Gastrocnemius medialis (tissue), 4 donors: ENCODE measurements at regions not wholly inside any gene's neighbourhood (a gene's known extent, or its start where the extent isn't known, plus 50 kb on each side); places are given as distances from the start of the nearest gene placed in this dataset.

ENCODE experiments used
- CTCF ChIP-seq, 5 experiments: fragments of 450-650 bp in 3 of 5; fragments of 200-600 bp in 2 of 5; sonication (generic) in 2 of 5; IDR thresholded peaks in 4 of 5; conservative IDR thresholded peaks in 1 of 5; 1 replicate in 4 of 5; 2 replicates in 1 of 5; pipeline ENCODE4 v1.5.1; 2016 to 2019; ENCODE audit warnings: antibody characterized with exemption in 5 of 5, mild to moderate bottlenecking in 3 of 5, moderate library complexity in 3 of 5
- POLR2A ChIP-seq, 2 donors: fragments of 450-650 bp; IDR thresholded peaks; one replicate each; pipeline ENCODE4 v1.6.1; 2017; ENCODE audit warnings: antibody characterized with exemption in 2 of 2, mild to moderate bottlenecking in 2 of 2, moderate library complexity in 2 of 2

GRCh38 chr7:142500366-142500765 is 242.5 kb upstream of the PRSS58 start:
- TF ChIP-seq CTCF (IDR thresholded peaks at IDR 0.05 in 4 of 5, conservative IDR thresholded peaks at IDR 0.05 in 1 of 5) (no peak), POLR2A (IDR thresholded peaks at IDR 0.05) (no peak)
